NCI-H1417 (cell line): ENCODE measurements at regions not wholly inside any gene's neighbourhood (a gene's known extent, or its start where the extent isn't known, plus 50 kb on each side); places are given as distances from the start of the nearest gene placed in this dataset.

Experiments
- DNase-seq, 3 experiments: peaks; one replicate each; lab custom pipeline; 2025; lab: John Stamatoyannopoulos, UW

DNA sequence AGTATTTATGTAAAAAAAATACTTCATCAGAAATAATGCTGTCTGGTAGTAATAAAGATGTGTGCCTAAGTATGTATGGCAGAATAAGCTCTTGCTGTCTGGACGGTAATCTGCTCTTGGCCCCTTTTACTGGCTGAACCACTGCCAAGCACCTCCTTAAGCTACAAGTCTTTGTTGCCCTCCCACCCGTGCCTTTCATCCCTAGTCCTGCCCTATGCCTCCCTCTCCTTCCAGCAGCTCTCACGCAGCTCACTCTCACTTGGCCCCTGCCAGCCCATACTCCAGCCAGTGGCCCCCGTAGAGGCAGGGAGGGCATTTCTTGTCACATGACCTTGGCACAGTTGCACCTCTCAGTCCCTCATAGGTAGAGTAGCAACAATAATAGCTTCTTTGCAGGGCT, 54.5 kb upstream of the NPAS2 start:
- DNase-seq = no peak

- peak in 1 of 3 experiments; percentile 6 for DNase-seq
Observed at GRCh38 chr2:100766256-100766655, 53.7 kb upstream of the NPAS2 start.

DNA sequence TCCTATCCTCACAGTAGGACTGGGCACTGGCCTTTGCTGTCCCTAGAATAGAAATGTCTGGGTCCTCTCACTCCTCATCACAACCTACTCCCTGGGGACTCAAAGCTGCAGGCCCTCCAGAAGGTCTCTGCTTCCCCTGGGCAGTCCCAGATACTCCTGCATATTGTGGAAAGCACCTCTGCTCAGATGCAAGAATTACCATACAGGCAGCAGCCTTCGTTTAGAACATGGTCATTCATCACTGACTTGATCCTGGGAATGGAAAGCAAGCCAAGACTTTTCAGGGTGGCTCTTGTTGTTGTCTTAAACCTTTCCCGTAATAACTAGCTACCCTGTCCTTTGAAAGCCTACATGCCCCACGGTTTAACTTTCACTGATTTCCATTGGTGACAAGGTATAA, 53.1 kb upstream of the NPAS2 start:
- no peak for DNase-seq

- no peak for DNase-seq
Observed at GRCh38 chr2:100767224-100767653, 52.7 kb upstream of the NPAS2 start.

DNA sequence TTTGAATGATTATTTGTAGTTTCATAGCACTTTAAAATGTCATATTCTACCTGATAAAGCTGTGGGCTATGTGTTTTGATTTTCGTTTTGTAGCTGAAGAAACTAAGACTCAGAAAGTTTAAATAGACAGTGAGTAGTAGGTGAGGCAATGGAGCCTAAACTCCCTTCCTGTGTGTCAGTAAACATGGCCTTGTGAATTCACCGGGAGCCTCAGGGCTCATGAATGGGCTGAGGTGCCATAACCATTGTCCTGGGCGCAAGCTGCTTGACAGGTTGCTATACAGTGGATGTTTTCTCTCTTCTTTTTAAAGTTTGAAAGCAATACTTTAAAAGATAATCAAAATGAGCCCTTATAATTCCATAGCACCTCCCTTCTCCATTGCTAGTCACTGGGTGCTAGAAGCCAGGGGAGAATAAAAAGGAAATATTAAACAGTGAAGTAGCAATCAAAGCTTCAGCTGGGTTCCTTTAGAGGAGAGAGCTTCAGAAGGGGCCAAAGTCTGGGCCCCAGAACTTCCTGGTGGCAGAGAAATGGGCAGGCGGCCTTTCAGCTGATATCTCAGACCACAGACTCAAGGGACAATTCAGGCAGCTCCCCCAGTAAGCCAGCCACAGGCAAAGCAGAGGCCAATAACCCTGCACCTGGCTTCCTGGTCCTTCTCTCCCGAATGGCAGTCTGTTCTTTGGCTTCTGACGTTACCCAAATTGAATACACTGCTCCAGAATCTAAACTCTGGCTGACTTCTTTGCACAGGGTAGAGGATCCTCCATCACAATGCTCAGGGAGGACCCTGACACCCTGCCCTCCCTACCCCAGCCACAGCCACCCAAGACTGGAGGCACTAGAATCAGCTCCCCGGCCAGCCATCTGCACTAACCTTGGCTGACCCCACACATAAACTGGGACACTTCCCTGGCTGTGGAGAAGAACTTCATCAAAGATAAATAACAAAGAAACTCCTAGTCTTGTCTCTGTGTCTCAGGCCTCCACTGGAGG, 51.8 kb upstream of the NPAS2 start:
- DNase-seq = no peak
